Stomach (tissue), 8 donors: ENCODE measurements at regions not wholly inside any gene's neighbourhood (a gene's known extent, or its start where the extent isn't known, plus 50 kb on each side); places are given as distances from the start of the nearest gene placed in this dataset.

Source experiments
- DNase-seq, 2 donors: peaks; one replicate each; pipeline versions ENCODE4 v3.0.0 to v3.0.0-alpha.2; 2013 to 2019
- H3K27ac ChIP-seq, 5 donors: fragments of 200-600 bp in 4 of 5; sonication (generic) in 4 of 5; one replicate each; pipeline ENCODE4 v1.5.1; 2013 to 2019; ENCODE audit warnings: mild to moderate bottlenecking in 1 of 5, moderate library complexity in 1 of 5
- H3K27me3 ChIP-seq, 3 donors: fragments of 200-600 bp; sonication (generic); one replicate each; pipeline ENCODE4 v1.5.1; 2017 to 2019; ENCODE audit warnings: mixed run types in 1 of 3
- H3K36me3 ChIP-seq, 4 donors: fragments of 200-600 bp; sonication (generic); 1 replicate in 3 of 4; 2 replicates in 1 of 4; pipeline ENCODE4 v1.5.1; 2016 to 2019
- H3K4me1 ChIP-seq, 4 donors: fragments of 200-600 bp; sonication (generic); one replicate each; pipeline ENCODE4 v1.5.1; 2016 to 2019
- H3K4me3 ChIP-seq, 4 donors: fragments of 200-600 bp; sonication (generic) in 3 of 4; one replicate each; pipeline ENCODE4 v1.5.1; 2016 to 2019; ENCODE audit warnings: mild to moderate bottlenecking in 1 of 4
- H3K9me3 ChIP-seq, 4 donors: fragments of 200-600 bp; sonication (generic); one replicate each; pipeline ENCODE4 v1.5.1; 2016 to 2019
- EP300 ChIP-seq: sonication (generic); formaldehyde crosslinking; IDR thresholded peaks from one replicate; pipeline ENCODE4 v1.6.1; 2017; ENCODE audit warnings: antibody characterized with exemption
- POLR2A ChIP-seq, 4 donors: fragments of 450-650 bp; IDR thresholded peaks; one replicate each; pipeline ENCODE4 v1.6.1; 2016; ENCODE audit warnings: antibody characterized with exemption in 4 of 4, control low read depth in 2 of 4, mild to moderate bottlenecking in 1 of 4, moderate library complexity in 1 of 4
- POLR2AphosphoS5 ChIP-seq, 3 donors: sonication (generic); formaldehyde crosslinking; IDR thresholded peaks; one replicate each; pipeline ENCODE4 v1.6.1; 2016; ENCODE audit warnings: antibody characterized with exemption in 3 of 3
- WGBS, 5 donors: extraction: QIAGEN DNeasy Blood & Tissue Kit in 3 of 5; methylation state at CpG; one replicate each; pipeline versions ENCODE4 v1.1.5 to v1.1.7; 2013 to 2018; 5-methylcytosine and 5-hydroxymethylcytosine counted together
- intact Hi-C: fragments of 100-400 bp; cut with DNase I; formaldehyde crosslinking; loops from one replicate; pipeline ENCODE4 v1.15.1; 2023; ENCODE audit warnings: low total_unique reads
- TF ChIP-seq, protein P1 (sequence below), 7 experiments: fragments of 450-650 bp in 4 of 7; fragments of 200-600 bp in 3 of 7; sonication (generic) in 3 of 7; IDR thresholded peaks; one replicate each; pipeline ENCODE4 v1.5.1; 2016 to 2019; ENCODE audit warnings: antibody characterized with exemption in 7 of 7, control low read depth in 2 of 7, mild to moderate bottlenecking in 1 of 7
- donor health status: healthy with polysubstance abuse.
- donor health status: Bipolar disorder and iron deficiency.
- donor health status: healthy.

DNA sequence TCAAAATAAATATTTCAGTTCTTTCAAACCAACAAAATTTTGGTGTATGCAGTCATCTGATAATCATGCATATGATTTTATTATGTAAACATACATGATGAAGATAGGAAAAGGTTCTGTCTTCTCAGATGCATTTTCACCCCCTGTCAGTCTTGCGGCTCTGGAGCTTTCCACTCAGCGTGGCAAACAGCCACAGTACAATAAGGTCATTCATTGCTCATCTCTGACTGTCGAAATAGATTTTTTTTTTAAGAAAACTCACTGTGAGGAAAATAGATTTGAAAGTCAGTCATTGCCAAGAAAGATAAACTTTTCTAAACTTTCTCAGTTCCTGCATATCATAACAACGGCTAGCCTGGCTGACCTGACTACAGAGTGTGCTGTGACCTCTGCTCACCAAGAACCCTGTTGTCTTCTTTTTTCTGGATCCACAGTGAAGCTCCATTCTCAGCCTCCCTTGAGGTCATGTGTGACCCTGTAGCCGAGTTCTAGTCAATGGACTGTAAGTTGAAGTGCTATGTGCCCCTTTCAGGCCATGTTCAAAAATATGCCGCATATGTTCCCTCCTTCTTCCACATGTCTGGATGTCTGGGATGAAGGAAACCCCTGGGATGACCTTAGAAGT, 519.6 kb downstream of the KLF5 start:
- intact Hi-C loops: no loop called here
- no peak for DNase-seq
- Histone ChIP-seq H3K36me3 (no peaks in the 10 kb centered on the region), H3K27me3 (no peaks in the 10 kb centered on the region), H3K9me3 (no peaks in the 10 kb centered on the region), H3K27ac (no peak overlapping the region), H3K4me1 (no peaks in the 10 kb centered on the region), H3K4me3 (no peak overlapping the region)
- TF ChIP-seq POLR2AphosphoS5 (IDR thresholded peaks at IDR 0.05): no peak
- TF ChIP-seq, protein P1, sequence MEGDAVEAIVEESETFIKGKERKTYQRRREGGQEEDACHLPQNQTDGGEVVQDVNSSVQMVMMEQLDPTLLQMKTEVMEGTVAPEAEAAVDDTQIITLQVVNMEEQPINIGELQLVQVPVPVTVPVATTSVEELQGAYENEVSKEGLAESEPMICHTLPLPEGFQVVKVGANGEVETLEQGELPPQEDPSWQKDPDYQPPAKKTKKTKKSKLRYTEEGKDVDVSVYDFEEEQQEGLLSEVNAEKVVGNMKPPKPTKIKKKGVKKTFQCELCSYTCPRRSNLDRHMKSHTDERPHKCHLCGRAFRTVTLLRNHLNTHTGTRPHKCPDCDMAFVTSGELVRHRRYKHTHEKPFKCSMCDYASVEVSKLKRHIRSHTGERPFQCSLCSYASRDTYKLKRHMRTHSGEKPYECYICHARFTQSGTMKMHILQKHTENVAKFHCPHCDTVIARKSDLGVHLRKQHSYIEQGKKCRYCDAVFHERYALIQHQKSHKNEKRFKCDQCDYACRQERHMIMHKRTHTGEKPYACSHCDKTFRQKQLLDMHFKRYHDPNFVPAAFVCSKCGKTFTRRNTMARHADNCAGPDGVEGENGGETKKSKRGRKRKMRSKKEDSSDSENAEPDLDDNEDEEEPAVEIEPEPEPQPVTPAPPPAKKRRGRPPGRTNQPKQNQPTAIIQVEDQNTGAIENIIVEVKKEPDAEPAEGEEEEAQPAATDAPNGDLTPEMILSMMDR (IDR thresholded peaks at IDR 0.05): no peak
- TF ChIP-seq EP300: no peak
- TF ChIP-seq POLR2A (IDR thresholded peaks at IDR 0.05): no peak
- WGBS, 5 donors: 42 to 69% (median 65%) methylated on average over 6 of the region's 6 CpGs

DNA sequence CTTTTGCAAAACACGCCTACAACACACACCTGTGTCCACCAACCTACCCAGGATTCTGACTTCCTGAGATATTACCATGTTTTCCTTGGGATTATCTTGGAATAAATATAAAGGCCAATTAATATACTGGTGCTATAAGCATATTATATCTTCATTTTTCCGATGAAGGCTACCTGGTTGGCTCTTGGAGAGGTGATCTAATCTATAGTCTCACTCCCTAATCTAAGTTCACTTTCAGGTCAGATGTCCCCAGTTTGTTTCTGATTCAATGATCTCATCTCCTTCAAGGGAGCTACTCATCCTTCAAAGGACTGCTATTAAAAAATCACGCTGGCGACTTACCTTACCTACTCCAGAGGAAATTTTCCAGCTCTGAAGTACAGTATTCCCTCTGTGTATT, 517.5 kb downstream of the KLF5 start:
- Histone ChIP-seq H3K27ac (no peak overlapping the region), H3K36me3 (no peaks in the 10 kb centered on the region), H3K27me3 (no peaks in the 10 kb centered on the region), H3K4me1 (no peaks in the 10 kb centered on the region), H3K9me3 (no peaks in the 10 kb centered on the region), H3K4me3 (no peak overlapping the region)
- 69 to 93% (median 85%) methylated on average over 4 of the region's 4 CpGs for WGBS, 5 donors
- intact Hi-C loops: no loop called here
- TF ChIP-seq POLR2A (IDR thresholded peaks at IDR 0.05) (no peak), EP300 (no peak), POLR2AphosphoS5 (IDR thresholded peaks at IDR 0.05) (no peak)
- TF ChIP-seq, protein P1 (IDR thresholded peaks at IDR 0.05): no peak
- no peak for DNase-seq

DNA sequence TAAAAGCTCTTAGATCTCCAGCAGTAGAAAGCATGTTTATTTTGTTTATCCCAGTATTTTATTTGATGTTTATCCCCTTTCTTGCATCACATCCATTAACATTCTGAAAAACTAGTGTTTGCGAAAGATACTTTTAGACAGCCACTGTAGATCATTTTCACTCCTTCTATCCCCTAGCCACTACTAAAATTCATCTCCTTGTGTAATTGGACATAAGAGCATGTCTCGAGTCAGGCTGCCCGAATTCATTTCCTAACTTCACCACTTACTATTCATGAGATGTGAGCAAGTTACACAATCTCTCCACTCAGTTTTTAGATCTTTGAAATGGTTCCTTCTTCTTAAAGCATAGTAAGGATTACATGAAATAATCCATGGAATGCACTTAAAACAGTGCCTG, 514.0 kb downstream of the KLF5 start:
- intact Hi-C loops: no loop called here
- DNase-seq: no peak
- H3K4me1 ChIP-seq: no peaks in the 10 kb centered on the region
- H3K36me3 ChIP-seq: no peaks in the 10 kb centered on the region
- no peaks in the 10 kb centered on the region for H3K9me3 ChIP-seq
- H3K27ac ChIP-seq: no peak overlapping the region
- no peaks in the 10 kb centered on the region for H3K27me3 ChIP-seq
- no peak overlapping the region for H3K4me3 ChIP-seq
- TF ChIP-seq EP300: no peak
- no peak for TF ChIP-seq POLR2A (IDR thresholded peaks at IDR 0.05)
- no peak for TF ChIP-seq POLR2AphosphoS5 (IDR thresholded peaks at IDR 0.05)
- TF ChIP-seq, protein P1 (IDR thresholded peaks at IDR 0.05): no peak
- 56 to 64% (median 58%) methylated on average over 3 of the region's 3 CpGs for WGBS, 5 donors

DNA sequence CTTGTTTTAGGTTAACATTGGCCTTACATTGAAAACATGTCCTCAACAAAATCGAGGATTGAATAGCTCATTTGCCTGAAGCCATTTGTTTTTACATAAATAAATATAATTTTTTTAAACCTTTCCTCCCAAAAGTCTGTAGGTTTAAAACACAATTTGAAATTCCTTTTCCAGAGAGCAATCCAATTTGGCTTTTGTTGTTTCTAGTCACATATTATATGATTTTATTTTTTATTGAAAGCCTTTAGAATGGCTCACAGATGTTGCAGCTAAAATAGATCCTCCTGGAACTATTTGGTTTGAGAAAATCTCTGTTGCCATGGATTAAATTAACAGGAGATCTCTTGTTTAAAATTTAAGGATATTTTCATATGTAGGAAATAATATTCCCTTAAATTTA, 512.6 kb downstream of the KLF5 start:
- H3K4me3 ChIP-seq: no peak overlapping the region
- no peaks in the 10 kb centered on the region for H3K9me3 ChIP-seq
- DNase-seq: no peak
- no peak overlapping the region for H3K27ac ChIP-seq
- TF ChIP-seq, protein P1 (IDR thresholded peaks at IDR 0.05): no peak
- no peaks in the 10 kb centered on the region for H3K36me3 ChIP-seq
- no peaks in the 10 kb centered on the region for H3K27me3 ChIP-seq
- intact Hi-C loops: no loop called here
- WGBS, 5 donors: 67 to 79% (median 73%) methylated on average over 1 of the region's 1 CpG
- no peaks in the 10 kb centered on the region for H3K4me1 ChIP-seq
